Stimulated activated CD4-positive, alpha-beta T cell treated with anti-CD3 and anti-CD28 coated beads, Interleukin-2, amount 100 ng/mL, for 48 hours (primary cell): ENCODE measurements at regions not wholly inside any gene's neighbourhood (a gene's known extent, or its start where the extent isn't known, plus 50 kb on each side); places are given as distances from the start of the nearest gene placed in this dataset.
"Not testable (repeated sequence)": the region's sequence is repeated elsewhere in the genome, so short reads cannot be mapped to it uniquely, and the experiment has no call there.

ENCODE experiments used
- DNase-seq, 2 donors: peaks; one replicate each; pipeline ENCODE4 v3.0.0-alpha.2; 2020

DNA sequence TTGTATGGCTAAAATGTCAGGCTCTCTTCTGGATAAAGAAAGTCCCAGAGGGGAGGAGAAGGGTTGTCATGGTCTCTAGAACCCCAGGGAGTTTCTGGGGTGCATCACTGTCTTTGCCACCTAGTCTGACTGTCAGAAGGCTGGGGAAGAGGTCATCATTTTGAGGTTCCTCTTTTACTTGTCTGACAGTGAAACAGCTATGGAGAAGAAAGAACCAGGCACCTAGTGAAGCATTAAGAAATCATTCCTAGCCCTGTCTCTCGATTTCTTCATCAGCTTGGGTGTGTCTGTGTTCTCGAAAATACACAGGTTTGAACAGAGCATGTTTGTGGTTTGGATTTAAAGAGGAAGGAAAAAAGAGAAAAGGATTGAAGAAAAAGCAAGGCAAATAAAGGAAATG, 158.7 kb upstream of the LRIG3 start:
- no peak for DNase-seq

DNA sequence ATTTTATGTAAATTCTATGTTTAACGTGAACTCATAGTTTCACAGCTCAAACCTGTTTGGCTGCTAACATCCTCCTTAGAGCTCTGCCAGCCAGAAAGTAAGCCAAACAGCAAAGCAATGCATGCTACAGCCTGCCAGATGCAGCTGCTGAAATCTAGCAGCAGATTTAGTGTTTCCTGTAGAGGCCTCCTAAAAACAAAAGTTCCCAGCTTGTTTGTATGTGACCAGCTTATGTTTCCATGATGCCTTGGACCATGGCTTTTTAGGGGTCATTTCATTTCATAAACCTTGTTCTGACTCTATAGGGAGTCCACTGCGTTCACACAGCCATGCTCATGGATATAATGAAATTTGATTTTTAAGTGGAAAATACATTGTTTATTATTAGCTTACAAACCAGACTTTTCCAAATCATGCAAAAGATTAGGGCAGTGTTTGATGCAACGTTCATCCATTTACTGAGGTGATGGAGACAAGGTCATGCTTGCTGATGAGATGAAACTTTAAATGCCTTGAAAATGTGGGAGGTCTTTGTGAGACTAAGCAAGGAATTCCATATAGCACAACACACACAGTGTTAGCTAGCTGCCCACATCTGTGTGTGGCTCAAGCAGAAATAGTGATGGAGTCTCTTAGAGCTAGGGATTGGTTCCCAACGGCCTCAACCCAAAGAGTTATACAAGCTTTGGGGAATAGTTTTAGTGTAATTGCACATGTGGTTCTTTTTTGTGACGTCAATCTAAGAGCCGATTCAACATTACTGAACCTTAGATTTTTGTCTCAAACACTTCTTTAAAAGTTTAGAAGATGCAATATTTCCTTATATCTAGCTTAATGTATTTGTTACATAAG, 157.5 kb upstream of the LRIG3 start:
- DNase-seq = no peak

DNA sequence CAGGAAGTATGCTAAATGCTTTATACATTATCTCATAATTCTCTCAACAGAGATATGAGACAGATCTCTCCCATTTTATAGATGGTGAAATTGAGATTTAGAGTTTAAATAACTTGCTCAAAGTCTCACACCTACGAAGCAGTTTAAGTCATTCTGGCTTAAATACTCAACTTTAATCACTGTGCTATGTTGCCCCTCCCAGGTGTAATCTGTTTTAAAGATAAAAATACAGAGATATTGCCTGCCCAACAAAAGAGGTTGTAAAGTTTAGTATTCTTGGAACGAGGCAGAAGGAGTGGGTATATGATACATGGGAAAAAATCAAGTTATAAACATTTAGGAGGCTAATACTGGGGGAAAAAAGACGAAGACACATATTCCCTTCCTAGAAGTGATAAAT, 156.8 kb upstream of the LRIG3 start:
- DNase-seq = no peak

DNA sequence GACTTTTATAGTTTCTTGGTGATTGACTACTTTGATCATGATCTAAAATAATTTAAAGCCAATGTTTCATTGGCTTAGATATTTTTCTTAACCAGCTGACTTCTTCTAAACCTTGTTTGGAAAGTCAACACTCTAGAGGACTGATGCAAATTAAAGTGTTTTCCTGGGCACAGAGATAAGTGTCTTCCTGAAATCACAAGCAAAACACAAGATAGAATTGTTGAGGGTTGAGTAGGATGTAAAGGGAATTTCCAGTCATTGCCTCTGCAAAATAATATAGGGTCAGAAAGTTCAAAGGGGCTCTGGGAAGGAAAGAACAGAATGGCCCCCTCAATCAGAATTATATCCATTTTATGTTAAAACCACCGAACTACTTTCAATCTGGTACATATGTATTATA, 156.3 kb upstream of the LRIG3 start:
- DNase-seq = no peak

DNA sequence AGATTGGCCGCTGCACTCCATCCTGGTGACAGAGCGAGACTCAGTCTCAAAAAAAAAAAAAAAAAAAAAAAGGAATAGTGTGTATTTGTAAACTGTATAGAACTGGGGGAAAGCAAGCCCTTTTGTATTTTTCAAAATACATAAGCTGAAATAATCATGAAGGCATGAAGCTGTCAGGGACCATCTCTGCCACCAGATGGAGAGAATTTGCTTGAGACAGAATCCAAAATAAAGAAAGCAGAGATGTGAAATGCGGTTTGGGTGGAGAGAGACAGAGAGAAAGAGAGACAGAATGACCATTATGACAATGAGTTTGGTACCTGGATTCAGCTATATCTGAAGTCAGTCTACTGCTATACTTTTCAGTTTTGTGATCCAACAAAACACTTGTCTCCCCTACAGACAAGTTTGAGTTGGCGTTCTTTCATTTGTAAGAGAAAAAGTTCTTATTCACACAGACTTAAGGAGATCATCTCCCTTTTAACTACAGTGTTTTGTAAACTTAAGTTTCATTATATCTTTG, 155.7 kb upstream of the LRIG3 start:
- DNase-seq = no peak

DNA sequence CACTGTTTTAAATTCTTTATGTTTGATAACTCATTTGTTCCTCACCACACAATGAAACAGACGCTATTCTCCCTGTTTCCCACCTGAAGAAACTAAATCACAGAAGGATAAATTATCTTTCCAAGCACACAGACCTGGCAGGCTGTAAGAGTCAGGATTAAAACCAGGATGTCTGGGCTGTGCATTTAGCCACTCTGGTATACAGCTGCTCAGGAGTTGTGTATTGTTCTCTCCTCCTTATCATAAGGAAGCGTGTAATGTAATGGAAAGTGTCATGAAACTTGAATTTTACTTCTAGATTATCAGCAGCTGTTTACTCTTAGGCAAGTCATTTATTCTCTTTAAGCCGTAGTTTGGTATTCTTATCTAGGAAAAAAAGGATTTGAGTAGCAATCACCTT, 154.8 kb upstream of the LRIG3 start:
- no peak for DNase-seq

DNA sequence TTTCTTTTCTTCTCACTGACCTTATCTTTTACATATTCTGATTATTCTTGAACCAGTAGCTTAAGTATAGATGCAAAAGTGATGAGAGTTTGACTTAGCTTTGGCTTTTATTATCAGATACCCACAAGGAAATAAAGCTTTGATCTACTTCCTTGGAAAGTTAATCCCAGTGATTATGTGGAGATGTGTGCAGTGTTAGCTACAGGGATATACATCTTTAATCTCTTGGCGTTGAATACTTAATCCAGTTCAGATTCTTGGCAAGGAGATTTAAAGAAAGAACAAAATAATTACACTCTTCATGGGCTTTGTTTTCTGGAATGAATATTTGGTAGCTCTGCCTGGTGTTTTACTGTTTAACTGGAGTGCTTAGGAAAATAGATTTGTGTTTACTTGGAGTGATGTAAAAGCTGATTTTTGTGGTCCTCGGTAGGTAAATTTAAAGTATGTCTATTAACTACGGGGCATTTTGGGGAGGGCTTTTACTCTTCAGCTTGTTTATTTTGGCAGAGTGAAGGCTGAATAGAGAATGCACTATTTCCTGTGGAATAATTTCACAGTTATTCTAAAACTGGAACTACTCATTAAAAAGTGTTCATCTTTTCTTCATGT, 150.1 kb upstream of the LRIG3 start:
- no peak for DNase-seq

DNA sequence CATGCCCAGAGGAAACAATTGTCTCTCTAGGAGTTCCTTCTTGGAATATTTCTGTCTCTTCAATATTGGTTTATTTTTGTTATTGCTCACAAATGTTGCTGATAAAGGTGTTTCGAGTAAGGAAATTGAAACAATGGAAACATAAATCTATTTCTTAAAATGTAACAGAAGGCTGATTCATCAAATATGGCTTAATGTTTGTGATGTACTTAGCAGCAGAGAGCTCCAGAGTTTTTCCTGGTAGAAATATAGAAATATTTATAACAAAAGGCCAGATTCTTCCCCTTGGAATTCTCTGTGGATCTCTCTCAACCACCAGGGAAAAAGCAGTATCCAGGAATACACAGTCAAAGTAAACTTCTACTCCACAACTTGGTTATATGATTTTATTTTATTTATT, 149.2 kb upstream of the LRIG3 start:
- DNase-seq = no peak

DNA sequence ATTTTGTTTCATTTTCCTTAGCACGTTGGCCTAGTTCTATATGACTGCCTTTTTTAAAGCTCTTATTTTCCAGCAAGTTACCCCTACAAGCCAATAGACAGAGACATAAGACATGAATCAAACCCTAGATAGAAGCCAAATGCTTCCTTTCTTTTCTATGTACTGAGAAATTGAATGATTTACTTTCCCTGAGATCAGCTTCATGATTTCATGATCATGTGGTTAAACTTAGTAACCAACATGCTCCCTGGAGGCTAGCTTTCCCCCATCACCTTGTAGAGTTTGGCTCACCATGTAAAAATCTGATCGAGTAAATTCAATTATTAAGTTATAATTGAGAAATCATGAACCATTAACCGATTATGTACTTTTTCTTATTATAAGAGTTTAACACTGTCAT, 148.1 kb upstream of the LRIG3 start:
- DNase-seq = no peak

DNA sequence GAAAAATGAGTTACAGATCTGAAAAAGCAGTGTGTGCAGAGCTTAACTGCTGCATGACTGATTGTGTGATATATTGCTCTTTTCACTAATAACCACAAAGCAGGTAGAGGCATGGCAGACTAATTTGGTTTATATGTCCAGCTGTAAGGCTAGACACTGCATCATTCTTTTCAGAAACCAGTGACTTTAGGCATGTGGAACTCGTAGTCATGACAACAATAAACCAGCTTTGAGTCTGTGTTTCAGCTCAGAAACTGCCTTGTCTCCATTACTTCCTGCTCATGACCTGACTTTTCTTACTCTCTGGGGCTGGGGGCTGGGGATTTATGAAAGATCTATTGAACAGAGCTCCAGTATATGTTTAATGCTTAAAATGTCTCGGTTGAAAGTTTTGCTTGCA, 146.8 kb upstream of the LRIG3 start:
- DNase-seq = no peak

DNA sequence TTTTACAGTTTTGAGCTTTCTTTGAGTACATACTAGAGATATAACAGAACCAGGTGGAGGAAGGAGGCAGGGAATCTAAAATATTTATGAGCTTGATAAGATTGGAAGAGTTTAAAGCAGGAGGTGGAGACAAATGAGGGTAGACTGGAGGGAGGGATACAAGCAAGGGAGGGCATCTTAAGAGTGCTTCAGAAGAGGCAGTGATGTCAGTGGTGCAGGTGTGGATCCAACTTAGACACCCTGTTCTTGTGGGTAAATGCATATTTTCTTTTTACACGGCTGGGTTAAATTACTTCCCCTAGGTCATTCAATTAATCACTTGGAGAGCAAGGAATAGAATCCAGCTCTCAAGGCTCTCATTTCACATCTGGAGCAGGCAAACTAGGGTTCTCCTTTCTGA, 146.1 kb upstream of the LRIG3 start:
- no peak for DNase-seq

DNA sequence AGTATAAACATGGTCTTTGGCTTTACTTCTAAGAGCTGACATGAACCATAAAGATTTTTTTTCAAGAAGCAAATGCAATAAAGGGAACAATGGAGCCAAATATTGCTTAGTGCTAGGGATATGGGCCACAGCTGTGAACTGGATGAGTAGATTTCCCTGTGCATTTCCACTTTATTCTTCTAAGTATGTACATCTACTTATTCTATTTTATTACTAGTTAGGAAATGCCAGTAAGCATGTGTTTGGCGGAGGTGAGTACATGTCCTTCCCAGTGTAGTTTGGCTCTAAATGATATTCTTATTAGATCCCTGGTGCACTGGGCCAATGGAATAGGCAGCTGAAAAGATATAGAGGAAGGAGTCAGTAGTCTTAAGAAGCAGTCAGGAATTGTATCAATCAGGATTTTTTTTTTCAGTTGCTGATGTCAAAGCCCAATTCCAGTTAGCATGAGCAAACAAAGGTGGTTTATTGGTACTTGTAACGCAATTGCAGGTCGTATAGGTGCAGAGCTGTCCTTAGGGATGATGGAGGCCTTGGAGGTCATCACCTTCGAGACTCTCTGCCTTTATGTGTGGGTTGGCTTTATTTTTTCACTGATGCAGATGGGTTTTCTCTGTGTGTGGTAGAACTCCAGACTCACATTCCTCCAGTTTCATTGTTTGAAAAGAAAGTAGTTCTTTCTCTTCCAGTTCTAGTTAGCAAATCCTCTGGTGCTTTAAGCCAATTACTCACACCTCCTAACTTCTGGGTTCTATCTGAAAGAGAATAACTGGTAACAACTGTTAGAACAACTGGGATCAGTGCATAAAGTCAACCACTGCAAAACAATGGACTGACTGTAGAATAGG, 139.0 kb upstream of the LRIG3 start:
- DNase-seq = no peak

DNA sequence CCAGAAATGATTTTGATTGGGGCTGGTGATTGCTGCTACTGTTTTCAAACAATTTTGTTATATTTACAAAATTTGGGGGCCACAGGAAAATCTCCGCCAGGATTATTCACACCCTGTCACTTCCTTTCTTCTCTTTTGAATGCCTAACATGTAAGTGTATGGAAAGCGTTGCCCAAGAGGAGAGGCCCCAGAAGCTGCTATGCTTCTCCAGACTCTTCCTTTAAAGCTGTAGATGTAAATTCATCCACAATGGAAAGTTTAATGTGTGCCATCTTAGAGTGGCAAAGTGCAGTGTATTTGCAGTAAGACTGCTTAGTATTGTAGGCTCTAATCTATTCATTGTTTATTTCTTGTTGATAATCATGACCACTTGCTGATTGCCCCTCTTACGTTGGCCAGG, 136.7 kb upstream of the LRIG3 start:
- DNase-seq = no peak

DNA sequence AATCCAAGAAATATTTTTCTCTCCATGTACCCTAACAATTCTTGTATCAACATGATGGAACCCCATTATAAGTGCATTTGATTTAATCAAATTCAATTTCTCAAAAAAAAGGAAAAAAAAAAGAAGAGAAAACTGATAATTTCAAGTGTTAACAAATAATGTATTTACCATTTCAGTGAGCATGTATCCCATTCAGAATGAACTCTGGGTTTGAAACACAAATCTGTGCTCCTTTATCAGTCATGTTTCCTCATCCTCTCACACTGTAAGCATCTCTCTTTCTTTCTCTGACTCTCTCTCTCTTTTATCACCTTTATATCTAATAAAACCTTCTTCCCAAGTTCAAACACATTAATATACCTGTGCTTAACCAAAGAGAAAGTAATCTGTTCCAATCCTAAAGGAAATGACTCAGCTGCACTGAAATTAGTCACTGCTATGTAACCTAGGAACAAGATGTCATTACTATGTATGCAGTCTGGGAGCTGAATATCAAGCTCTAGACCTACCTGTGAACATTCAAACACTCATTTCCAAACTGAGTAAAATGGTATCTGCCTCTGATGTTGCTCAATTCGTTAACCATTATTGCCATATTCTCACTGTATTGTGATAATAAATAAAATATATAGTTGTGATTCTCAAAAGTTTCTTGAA, 135.0 kb upstream of the LRIG3 start:
- no peak for DNase-seq

DNA sequence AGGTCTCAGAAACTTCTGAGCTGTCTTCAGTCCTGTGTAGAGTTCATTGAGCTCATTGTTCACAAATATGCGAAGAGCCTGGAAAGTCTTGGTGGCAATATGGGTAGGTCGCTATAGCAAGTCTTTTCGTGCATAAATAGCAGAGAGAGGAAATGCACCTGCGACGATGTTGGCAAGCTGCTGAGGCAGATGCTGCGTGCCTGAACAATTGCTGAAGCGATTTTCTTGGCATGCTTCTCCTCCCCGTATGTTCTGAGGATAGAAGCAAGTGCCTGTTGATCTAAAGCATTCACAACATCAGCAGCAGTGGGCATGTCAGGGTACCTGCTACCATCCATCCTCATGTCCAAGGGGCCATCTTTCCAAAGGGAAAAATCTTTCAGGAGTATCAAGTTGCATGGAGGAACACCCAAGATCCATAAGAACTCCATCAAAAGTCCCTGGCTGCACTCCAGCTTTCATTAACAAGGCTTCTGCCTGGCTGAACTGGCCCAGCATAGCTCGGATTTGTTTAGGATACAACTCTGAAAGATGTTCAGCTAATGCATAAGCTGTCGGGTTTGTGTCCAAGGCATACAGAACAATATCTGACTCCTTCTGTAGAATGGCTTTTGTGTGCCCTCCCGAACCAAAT, 133.1 kb upstream of the LRIG3 start:
- not testable (repeated sequence) for DNase-seq

DNA sequence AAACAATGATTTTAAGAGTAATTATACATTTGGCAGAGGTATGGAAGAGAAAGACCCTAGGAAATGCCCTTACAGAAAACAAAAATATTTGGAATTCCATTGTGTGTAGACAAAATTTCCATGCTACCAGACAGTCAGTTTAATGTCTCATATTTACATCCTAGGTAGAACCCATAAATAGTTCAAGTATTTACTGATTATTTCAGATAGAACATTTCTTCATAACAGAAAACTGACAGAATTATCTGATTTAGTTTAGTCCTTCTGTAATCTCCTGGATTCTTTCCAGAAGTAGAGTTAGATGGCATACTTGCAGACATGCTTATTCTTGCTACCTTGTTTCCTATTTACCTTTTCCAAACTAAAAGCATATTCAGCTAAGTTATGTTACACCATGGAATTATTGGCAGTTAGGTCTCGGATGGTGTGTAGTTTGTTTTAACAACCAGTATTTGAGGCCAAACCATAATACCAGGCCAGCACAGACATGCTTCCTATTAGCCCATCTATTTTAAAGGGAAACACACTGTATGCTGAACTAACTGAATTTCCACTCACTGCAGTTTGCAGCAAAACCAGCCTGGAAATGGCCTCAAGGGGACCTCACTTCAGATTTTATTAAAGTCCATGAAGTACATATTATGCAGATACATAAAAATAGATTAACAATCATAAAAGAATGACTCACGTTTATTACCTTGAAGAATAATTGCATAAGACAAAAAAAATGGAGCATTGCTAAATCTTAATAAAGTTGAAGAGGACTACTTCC, 126.6 kb upstream of the LRIG3 start:
- DNase-seq = no peak

DNA sequence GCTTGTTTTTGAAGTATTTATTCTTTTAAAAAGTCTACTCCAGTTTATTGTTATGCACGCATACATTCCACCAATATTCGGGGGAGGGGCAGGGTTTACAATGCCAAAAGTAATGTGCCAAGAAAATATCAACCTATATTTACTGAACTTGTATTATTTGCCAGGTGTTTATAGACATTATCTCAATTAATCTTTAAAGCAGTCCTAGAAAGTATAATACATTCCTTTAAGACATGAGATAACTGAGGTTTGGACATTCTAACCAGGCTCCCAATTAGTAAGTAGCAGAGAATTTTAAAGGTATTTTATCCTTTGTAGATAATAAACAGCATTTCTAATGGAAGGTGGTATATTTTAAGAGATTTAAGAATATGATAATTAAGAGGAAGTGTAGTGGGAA, 124.5 kb upstream of the LRIG3 start:
- no peak for DNase-seq

DNA sequence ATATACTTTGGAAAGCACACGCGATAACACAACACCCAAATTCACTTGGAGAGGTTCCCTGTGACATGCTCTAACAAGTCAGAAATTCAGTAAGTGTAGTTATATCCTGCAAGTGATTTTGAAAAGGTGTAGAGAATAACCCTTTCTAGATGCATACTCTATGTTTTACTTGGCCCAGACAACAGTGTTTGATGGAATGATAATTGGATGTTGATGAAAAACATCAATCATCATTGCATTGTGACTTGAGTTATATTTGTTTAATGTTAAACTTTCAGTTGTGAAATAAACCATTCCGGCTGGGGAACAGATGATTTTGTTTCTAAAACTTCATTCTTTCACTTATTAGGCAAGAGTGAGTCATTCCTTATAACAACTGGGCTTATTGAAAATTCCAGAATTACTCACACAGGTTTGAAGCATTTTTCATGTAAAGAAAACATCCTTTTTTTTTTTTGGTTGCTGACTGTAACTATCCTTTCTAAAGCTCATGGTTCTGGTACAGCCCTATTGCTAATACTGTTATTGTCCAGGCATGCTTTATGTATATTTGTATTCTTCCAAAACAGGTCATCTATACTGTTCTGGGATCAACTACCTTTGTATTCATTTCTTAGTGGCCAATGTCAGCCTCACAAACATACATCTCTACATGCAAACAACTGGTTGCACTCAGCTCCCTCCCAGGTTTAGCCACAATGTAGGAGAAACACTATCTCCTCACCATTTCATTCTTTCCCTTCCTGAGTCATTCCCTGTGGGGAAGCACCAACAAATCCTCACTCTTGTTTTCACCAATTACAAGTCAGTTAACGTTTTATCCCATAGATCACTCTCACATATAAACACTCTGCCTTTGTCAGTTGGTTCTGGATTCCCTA, 121.2 kb upstream of the LRIG3 start:
- no peak for DNase-seq

DNA sequence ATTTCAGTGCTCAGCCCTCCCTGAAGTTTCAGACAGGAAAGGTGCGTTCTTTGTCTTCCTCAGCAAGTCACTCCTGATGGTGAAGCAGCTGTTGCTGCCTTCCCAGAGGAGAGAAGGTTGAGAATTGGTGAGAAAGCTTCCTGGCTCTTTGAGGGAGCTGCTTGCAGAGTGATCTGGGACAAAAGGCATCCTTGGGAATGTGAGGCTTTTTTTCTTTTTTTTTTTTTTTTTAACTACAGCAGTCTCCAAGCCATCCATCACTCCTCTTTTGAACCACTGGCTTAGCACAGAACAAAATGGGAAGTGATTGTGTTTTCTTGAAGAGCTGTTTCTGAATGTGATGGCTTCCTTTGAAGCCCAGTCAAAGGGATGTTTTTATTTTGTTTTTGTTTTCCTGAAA, 120.4 kb upstream of the LRIG3 start:
- no peak for DNase-seq

DNA sequence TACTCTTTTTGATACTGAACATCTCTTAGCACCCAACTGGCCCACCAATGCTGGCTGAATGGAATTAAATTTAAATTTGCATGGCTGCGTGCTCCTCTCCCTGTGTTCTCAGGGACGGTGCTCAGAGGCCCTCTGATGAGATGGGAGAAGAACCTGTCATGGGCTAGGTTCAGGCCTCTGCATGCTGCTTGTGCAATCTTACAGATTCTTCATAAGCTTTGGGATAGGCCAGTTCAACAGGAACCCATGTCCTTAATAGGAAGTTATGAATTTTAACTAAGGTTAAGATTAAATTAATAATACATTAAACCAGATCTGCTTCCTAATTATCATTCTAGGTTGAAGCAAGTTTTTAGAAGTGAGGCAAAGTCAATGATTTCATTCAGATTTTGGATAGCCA, 119.7 kb upstream of the LRIG3 start:
- DNase-seq = no peak

DNA sequence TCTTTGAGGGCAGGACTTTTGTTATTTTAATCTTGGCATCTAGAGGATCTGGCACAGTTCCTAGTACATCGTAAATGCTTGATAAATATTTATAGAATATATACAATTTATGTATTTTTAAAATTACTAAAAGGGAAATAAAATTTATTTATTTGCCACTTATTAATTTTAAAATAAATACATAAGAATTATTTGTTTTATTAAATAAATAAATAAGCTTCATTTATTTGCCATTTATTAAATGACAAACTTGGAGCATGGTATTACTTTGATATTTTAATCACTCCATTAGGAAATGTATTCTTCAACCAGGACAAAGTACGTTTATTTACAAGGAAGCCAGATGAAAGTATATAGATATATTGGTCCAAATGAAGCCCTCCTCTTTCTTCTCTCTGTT, 118.7 kb upstream of the LRIG3 start:
- no peak for DNase-seq
